NCI-H187 treated with DMSO at 0.1 percent for 48 hours (cell line): ENCODE measurements at regions not wholly inside any gene's neighbourhood (a gene's known extent, or its start where the extent isn't known, plus 50 kb on each side); places are given as distances from the start of the nearest gene placed in this dataset.

ENCODE experiments used
- DNase-seq: peaks from one replicate; lab custom pipeline; 2025; lab: John Stamatoyannopoulos, UW

GRCh38 chr3:84074767-84075166 is 884.0 kb upstream of the CADM2 start:
- DNase-seq = no peak

GRCh38 chr3:84077479-84077878 is 881.3 kb upstream of the CADM2 start:
- DNase-seq = no peak

- DNase-seq = no peak
Observed at GRCh38 chr3:84082726-84083125, 876.1 kb upstream of the CADM2 start.

- no peak for DNase-seq
Observed at GRCh38 chr3:84092907-84093306, 865.9 kb upstream of the CADM2 start.

GRCh38 chr3:84096188-84096587 is 862.6 kb upstream of the CADM2 start:
- no peak for DNase-seq

- DNase-seq = no peak
Observed at GRCh38 chr3:84100861-84101260, 857.9 kb upstream of the CADM2 start.

GRCh38 chr3:84108442-84108971 is 850.3 kb upstream of the CADM2 start:
- DNase-seq = no peak

- DNase-seq = no peak
Observed at GRCh38 chr3:84109911-84110310, 848.9 kb upstream of the CADM2 start.

- no peak for DNase-seq
Observed at GRCh38 chr3:84110787-84111186, 848.0 kb upstream of the CADM2 start.

- no peak for DNase-seq
Observed at GRCh38 chr3:84125201-84125721, 833.5 kb upstream of the CADM2 start.

- DNase-seq = no peak
Observed at GRCh38 chr3:84125760-84126159, 833.0 kb upstream of the CADM2 start.

- no peak for DNase-seq
Observed at GRCh38 chr3:84126160-84126559, 832.6 kb upstream of the CADM2 start.

GRCh38 chr3:84128024-84128423 is 830.8 kb upstream of the CADM2 start:
- DNase-seq = no peak

GRCh38 chr3:84136425-84136824 is 822.4 kb upstream of the CADM2 start:
- no peak for DNase-seq

GRCh38 chr3:84140631-84141030 is 818.2 kb upstream of the CADM2 start:
- no peak for DNase-seq

- DNase-seq = no peak
Observed at GRCh38 chr3:84141571-84141970, 817.2 kb upstream of the CADM2 start.

GRCh38 chr3:84165328-84165727 is 793.5 kb upstream of the CADM2 start:
- DNase-seq = no peak

GRCh38 chr3:84175449-84175848 is 783.3 kb upstream of the CADM2 start:
- no peak for DNase-seq

- DNase-seq = no peak
Observed at GRCh38 chr3:84184937-84185336, 773.9 kb upstream of the CADM2 start.

- no peak for DNase-seq
Observed at GRCh38 chr3:84194029-84194428, 764.8 kb upstream of the CADM2 start.

- DNase-seq = no peak
Observed at GRCh38 chr3:84209474-84209873, 749.3 kb upstream of the CADM2 start.

GRCh38 chr3:84223512-84223911 is 735.3 kb upstream of the CADM2 start:
- DNase-seq = no peak

GRCh38 chr3:84224262-84224661 is 734.5 kb upstream of the CADM2 start:
- DNase-seq = no peak

- DNase-seq = no peak
Observed at GRCh38 chr3:84236261-84236660, 722.5 kb upstream of the CADM2 start.

- DNase-seq = no peak
Observed at GRCh38 chr3:84245789-84246188, 713.0 kb upstream of the CADM2 start.
